COLO668 (cell line): ENCODE measurements at regions not wholly inside any gene's neighbourhood (a gene's known extent, or its start where the extent isn't known, plus 50 kb on each side); places are given as distances from the start of the nearest gene placed in this dataset.
"Not testable (repeated sequence)": the region's sequence is repeated elsewhere in the genome, so short reads cannot be mapped to it uniquely, and the experiment has no call there.

Source experiments
- DNase-seq: peaks from one replicate; lab custom pipeline; 2025; ENCODE audit not compliant: unreplicated experiment; lab: John Stamatoyannopoulos, UW

- no peak for DNase-seq
These were observed 230.7 kb upstream of the SLC16A7 start for GRCh38 chr12:59365133-59365532.

GRCh38 chr12:59357811-59358210 lies 238.0 kb upstream of the SLC16A7 start:
- DNase-seq = no peak

GRCh38 chr12:59346248-59346647 lies 249.6 kb upstream of the SLC16A7 start:
- peak; percentile 30 for DNase-seq

GRCh38 chr12:59345406-59345805 lies 250.4 kb upstream of the SLC16A7 start:
- DNase-seq = no peak

- DNase-seq = no peak
These were observed 251.6 kb upstream of the SLC16A7 start for GRCh38 chr12:59344224-59344623.

GRCh38 chr12:59329462-59329861 lies 266.4 kb upstream of the SLC16A7 start:
- DNase-seq = no peak

GRCh38 chr12:59328395-59329075 lies 267.3 kb upstream of the SLC16A7 start:
- DNase-seq = not testable (repeated sequence)

GRCh38 chr12:59326457-59326856 lies 269.4 kb upstream of the SLC16A7 start:
- DNase-seq = not testable (repeated sequence)

GRCh38 chr12:59322473-59322872 lies 273.4 kb upstream of the SLC16A7 start:
- DNase-seq = peak; percentile 22

GRCh38 chr12:59321278-59321677 lies 274.6 kb upstream of the SLC16A7 start:
- no peak for DNase-seq

- DNase-seq = no peak
These were observed 275.7 kb upstream of the SLC16A7 start for GRCh38 chr12:59320112-59320511.

- no peak for DNase-seq
These were observed 276.9 kb upstream of the SLC16A7 start for GRCh38 chr12:59318940-59319339.

- no peak for DNase-seq
These were observed 278.2 kb upstream of the SLC16A7 start for GRCh38 chr12:59317598-59317997.

GRCh38 chr12:59316938-59317337 lies 278.9 kb upstream of the SLC16A7 start:
- DNase-seq = no peak

GRCh38 chr12:59316354-59316753 lies 279.5 kb upstream of the SLC16A7 start:
- not testable (repeated sequence) for DNase-seq

- DNase-seq = no peak
These were observed 281.6 kb upstream of the SLC16A7 start for GRCh38 chr12:59314209-59314608.

GRCh38 chr12:59304077-59304721 lies 291.6 kb upstream of the SLC16A7 start:
- DNase-seq = no peak

GRCh38 chr12:59298296-59298695 lies 297.5 kb upstream of the SLC16A7 start:
- no peak for DNase-seq

- no peak for DNase-seq
These were observed 301.6 kb upstream of the SLC16A7 start for GRCh38 chr12:59294221-59294620.

- DNase-seq = peak; percentile 35
These were observed 312.8 kb upstream of the SLC16A7 start for GRCh38 chr12:59282999-59283398.

- not testable (repeated sequence) for DNase-seq
These were observed 322.3 kb upstream of the SLC16A7 start for GRCh38 chr12:59273561-59273960.

- no peak for DNase-seq
These were observed 327.5 kb upstream of the SLC16A7 start for GRCh38 chr12:59268295-59268809.
